OCI-LY1 (cell line): ENCODE measurements at regions not wholly inside any gene's neighbourhood (a gene's known extent, or its start where the extent isn't known, plus 50 kb on each side); places are given as distances from the start of the nearest gene placed in this dataset.

Experiments used
- CTCF ChIP-seq: fragments of 200-600 bp; sonication (generic), shearing (Covaris generic); IDR thresholded peaks from 2 replicates; pipeline ENCODE4 v1.5.1; 2017; ENCODE audit warnings: mild to moderate bottlenecking, antibody characterized with exemption, low read length, moderate library complexity, mixed read lengths
- EZH2 ChIP-seq: fragments of 200-600 bp; sonication (generic), shearing (Covaris generic); IDR thresholded peaks from 2 replicates; pipeline ENCODE4 v1.8.0; 2017; ENCODE audit warnings: borderline replicate concordance, mixed run types, mild to moderate bottlenecking, antibody characterized with exemption, low read length, moderate library complexity, mixed read lengths

GRCh38 chr19:57027360-57027759, 92.4 kb upstream of the USP29 start:
- no peak for TF ChIP-seq CTCF
- TF ChIP-seq EZH2, result no peak
